IMR-90 (cell line): ENCODE measurements at regions not wholly inside any gene's neighbourhood (a gene's known extent, or its start where the extent isn't known, plus 50 kb on each side); places are given as distances from the start of the nearest gene placed in this dataset.

Experiments
- ATAC-seq: fragments of 200-7000 bp; cut with Tn5 transposase; 2 replicates; pipeline ENCODE4 v1.9.1; 2020; ENCODE audit warnings: low read depth, mild to moderate bottlenecking, moderate library complexity
- BruUV-seq: library from RNA; stranded (reverse); fragments of 400-500 nt; replicated peaks from 2 replicates; lab custom pipeline; 2021; lab: Mats Ljungman, UMichigan
- CTCF ChIA-PET: fragments of 300-600 bp; formaldehyde crosslinking; extraction: SDS; loops from one replicate; lab custom pipeline; 2021; ENCODE audit warnings: antibody characterized with exemption; lab: Yijun Ruan, JAX
- POLR2A ChIA-PET: fragments of 300-600 bp; sonication (Branson Sonifier 250); formaldehyde crosslinking; loops from one replicate; lab custom pipeline; 2022; ENCODE audit warnings: antibody characterized with exemption; ENCODE audit not compliant: unreplicated experiment; lab: Charles Lee
- DNase-seq: peaks from one replicate; pipeline ENCODE4 v3.0.0; 2013
- H2AFZ ChIP-seq: replicated peaks from 2 replicates; pipeline ENCODE3; 2013; ENCODE audit warnings: low read length, mild to moderate bottlenecking; ENCODE audit not compliant: poor library complexity
- H2AK5ac ChIP-seq: 2 replicates; pipeline ENCODE4 v1.6.1; 2013; ENCODE audit warnings: low read depth, low read length, inconsistent platforms
- H2AK9ac ChIP-seq: replicated peaks from 2 replicates; pipeline ENCODE3; 2013; ENCODE audit warnings: mild to moderate bottlenecking, low read depth, low read length, moderate library complexity; ENCODE audit not compliant: poor library complexity
- H2BK120ac ChIP-seq: 2 replicates; pipeline ENCODE4 v1.6.1; 2013; ENCODE audit warnings: low read depth, low read length, inconsistent platforms
- H2BK15ac ChIP-seq: 3 replicates; pipeline ENCODE4 v1.6.1; 2013; ENCODE audit warnings: low read depth, low read length, inconsistent platforms
- H2BK20ac ChIP-seq: 2 replicates; pipeline ENCODE4 v1.6.1; 2013; ENCODE audit warnings: low read depth, mild to moderate bottlenecking, inconsistent platforms, low read length, moderate library complexity
- H2BK5ac ChIP-seq: 2 replicates; pipeline ENCODE4 v1.6.1; 2013; ENCODE audit warnings: mild to moderate bottlenecking, low read depth, low read length, inconsistent platforms; ENCODE audit not compliant: poor library complexity, severe bottlenecking
- H3K14ac ChIP-seq: replicated peaks from 2 replicates; pipeline ENCODE4 v1.6.1; 2013; ENCODE audit warnings: low read depth, low read length, inconsistent platforms
- H3K18ac ChIP-seq: 2 replicates; pipeline ENCODE4 v1.6.1; 2013; ENCODE audit warnings: low read depth, low read length, control low read depth
- H3K23ac ChIP-seq: 2 replicates; pipeline ENCODE4 v1.6.1; 2013; ENCODE audit warnings: low read depth, low read length, inconsistent platforms
- H3K27ac ChIP-seq: 2 replicates; pipeline ENCODE4 v1.5.1; 2013; ENCODE audit warnings: mild to moderate bottlenecking, control low read depth, low read length; ENCODE audit not compliant: insufficient read depth
- H3K27me3 ChIP-seq: 2 replicates; pipeline ENCODE4 v1.6.1; 2013; ENCODE audit warnings: low read length; ENCODE audit not compliant: control insufficient read depth, insufficient read depth
- H3K36me3 ChIP-seq: 2 replicates; pipeline ENCODE4 v1.6.1; 2013; ENCODE audit warnings: low read length, mixed read lengths; ENCODE audit not compliant: control insufficient read depth, insufficient read depth
- H3K4ac ChIP-seq: 2 replicates; pipeline ENCODE4 v1.6.1; 2013; ENCODE audit warnings: low read depth, low read length, inconsistent platforms
- H3K4me1 ChIP-seq: 2 replicates; pipeline ENCODE4 v1.6.1; 2013; ENCODE audit warnings: low read length, mixed read lengths; ENCODE audit not compliant: control insufficient read depth, insufficient read depth
- H3K4me2 ChIP-seq: 2 replicates; pipeline ENCODE4 v1.6.1; 2013; ENCODE audit warnings: low read depth, mild to moderate bottlenecking, control low read depth, low read length, moderate library complexity
- H3K4me3 ChIP-seq: 2 replicates; pipeline ENCODE4 v1.5.1; 2013; ENCODE audit warnings: low read depth, mild to moderate bottlenecking, control low read depth, low read length, moderate library complexity; ENCODE audit not compliant: insufficient read depth
- H3K56ac ChIP-seq: 2 replicates; pipeline ENCODE4 v1.6.1; 2013; ENCODE audit warnings: low read length, inconsistent platforms; ENCODE audit not compliant: insufficient read depth; ENCODE audit errors: extremely low read depth
- H3K79me1 ChIP-seq, 2 experiments: 2 replicates each; pipeline ENCODE4 v1.6.1; 2013; ENCODE audit warnings: low read length in 2 of 2, inconsistent platforms in 1 of 2, low read depth in 1 of 2
- H3K9ac ChIP-seq: 2 replicates; pipeline ENCODE4 v1.6.1; 2013; ENCODE audit warnings: low read depth, low read length, control low read depth
- H3K9me1 ChIP-seq: 2 replicates; pipeline ENCODE4 v1.6.1; 2013; ENCODE audit warnings: low read length, inconsistent platforms; ENCODE audit not compliant: insufficient read depth
- H3K9me3 ChIP-seq: 2 replicates; pipeline ENCODE4 v1.6.1; 2013; ENCODE audit warnings: low read length; ENCODE audit not compliant: control insufficient read depth, insufficient read depth
- H4K20me1 ChIP-seq: 2 replicates; pipeline ENCODE4 v1.6.1; 2013; ENCODE audit warnings: low read length, inconsistent platforms; ENCODE audit not compliant: insufficient read depth
- H4K5ac ChIP-seq: 2 replicates; pipeline ENCODE4 v1.6.1; 2013; ENCODE audit warnings: mild to moderate bottlenecking, low read depth, low read length, control low read depth
- H4K8ac ChIP-seq, 2 experiments: 2 replicates each; pipeline ENCODE4 v1.6.1; 2013; ENCODE audit warnings: low read depth in 2 of 2, low read length in 2 of 2, control low read depth in 1 of 2, inconsistent platforms in 1 of 2
- H4K91ac ChIP-seq: 2 replicates; pipeline ENCODE4 v1.6.1; 2013; ENCODE audit warnings: low read depth, low read length, inconsistent platforms; ENCODE audit not compliant: insufficient read depth
- CEBPB ChIP-seq: IDR thresholded peaks from 2 replicates; pipeline ENCODE4 v1.6.1; 2012; ENCODE audit warnings: low read depth, low read length, improper control_type of control experiment
- FOS ChIP-seq: fragments of 150-350 bp; IDR thresholded peaks from 2 replicates; pipeline ENCODE4 v1.6.1; 2016; ENCODE audit warnings: low read depth, low read length
- POLR2A ChIP-seq: IDR thresholded peaks from 2 replicates; pipeline ENCODE4 v1.6.1; 2012; ENCODE audit warnings: mild to moderate bottlenecking, low read depth, low read length
- RAD21 ChIP-seq: IDR thresholded peaks from 2 replicates; pipeline ENCODE4 v1.6.1; 2012; ENCODE audit warnings: low read length, improper control_type of control experiment
- SMC3 ChIP-seq: fragments of 150-350 bp; IDR thresholded peaks from 2 replicates; pipeline ENCODE4 v1.6.1; 2016; ENCODE audit warnings: low read depth, mild to moderate bottlenecking, antibody characterized with exemption, low read length, moderate library complexity
- WGBS, 2 experiments: methylation state at CpG; one replicate each; pipeline versions ENCODE4 v1.1.5 to v1.1.7; 2013; ENCODE audit warnings: missing lambda C conversion rate in 2 of 2; ENCODE audit not compliant: insufficient read length in 1 of 2; ENCODE audit errors: extremely low coverage in 2 of 2; 5-methylcytosine and 5-hydroxymethylcytosine counted together
- dilution Hi-C: fragments of 300-500 bp; cut with HindIII; formaldehyde crosslinking; loops from one replicate; pipeline ENCODE4 v1.14.3; 2018; ENCODE audit warnings: low sequenced_read_pairs; ENCODE audit not compliant: unreplicated experiment
- in situ Hi-C: fragments of 300-500 bp; cut with MboI; formaldehyde crosslinking; loops from 3 replicates; pipeline ENCODE4 v1.14.3; 2019; ENCODE audit warnings: low sequenced_read_pairs, inconsistent platforms, mixed read lengths
- intact Hi-C: fragments of 100-400 bp; cut with micrococcal nuclease; formaldehyde crosslinking; loops from 2 replicates; pipeline ENCODE4 v1.10.0; 2022

DNA sequence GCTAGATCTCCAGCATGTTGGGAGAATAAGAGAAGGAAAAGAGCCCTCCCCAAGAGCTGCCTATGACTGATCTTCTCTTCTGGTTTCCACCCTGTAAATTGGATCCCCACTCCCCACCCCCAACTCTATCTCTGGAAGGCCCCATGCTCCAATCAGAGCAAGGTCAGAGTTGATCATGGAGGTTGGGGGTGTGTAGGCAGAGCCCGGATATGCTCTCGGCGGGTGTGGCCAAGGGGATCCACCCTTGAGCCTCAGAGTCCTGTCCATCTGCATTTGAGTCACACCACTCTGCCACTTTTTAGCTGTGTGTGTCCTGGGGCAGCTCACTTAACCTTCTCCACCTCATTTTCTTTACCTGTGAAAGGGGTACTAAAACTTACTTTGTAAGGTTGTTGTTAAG lies 79.5 kb downstream of the NAV1 start:
- H3K23ac ChIP-seq = no peak overlapping the region

More for the DNA sequence above, 79.5 kb downstream of the NAV1 start:
- H4K5ac ChIP-seq = no peak overlapping the region
- no peak overlapping the region for H2BK20ac ChIP-seq
- H3K4ac ChIP-seq = no peak overlapping the region
- H3K9me3 ChIP-seq = no peaks in the 10 kb centered on the region
- no peak overlapping the region for H4K91ac ChIP-seq
- TF ChIP-seq RAD21 (no peak), CEBPB (no peak), POLR2A (no peak), SMC3 (no peak), FOS (no peak)
- no peak overlapping the region for H2AFZ ChIP-seq
- no peak for ATAC-seq
- BruUV-seq = no TSS peak
- peaks cover 2% of the 10 kb centered on the region; the same call in 1 of the 2 replicates for H3K4me1 ChIP-seq
- no peak overlapping the region for H3K4me2 ChIP-seq
- in situ Hi-C loops (no loop called here), intact Hi-C loops (no loop called here), dilution Hi-C loops (no loop called here)
- POLR2A ChIA-PET = no interaction called here
- no peak overlapping the region for H3K56ac ChIP-seq
- no peak overlapping the region for H2AK5ac ChIP-seq
- DNase-seq = no peak
- peaks cover 35% of the 10 kb centered on the region for H4K20me1 ChIP-seq
- H3K14ac ChIP-seq = no peak overlapping the region
- H2BK5ac ChIP-seq = no peak overlapping the region
- peaks cover 2% of the 10 kb centered on the region; the same call in 1 of the 2 replicates for H3K9me1 ChIP-seq
- H3K9ac ChIP-seq = no peak overlapping the region
- no peak overlapping the region for H2BK15ac ChIP-seq
- CTCF ChIA-PET = interaction anchor here (0.6 kb wide), 1 partner anchor 37 kb away, joined by 3 read pairs; no protein-coding TSS in a partner anchor
- H3K27me3 ChIP-seq = no peaks in the 10 kb centered on the region
- no peak overlapping the region for H3K18ac ChIP-seq
- H2AK9ac ChIP-seq = no peak overlapping the region
- H3K36me3 ChIP-seq = peaks cover 3% of the 10 kb centered on the region
- no peak overlapping the region for H3K4me3 ChIP-seq
- H3K79me1 ChIP-seq = peaks cover 40 to 62% of the 10 kb centered on the region in 2 experiments
- no CpG with 5 or more reads among the region's 3 CpGs for WGBS, 2 experiments
- no peak overlapping the region for H3K27ac ChIP-seq
- H4K8ac ChIP-seq = no peak overlapping the region
- no peak overlapping the region for H2BK120ac ChIP-seq
